GM23248 (cell line): ENCODE measurements at regions not wholly inside any gene's neighbourhood (a gene's known extent, or its start where the extent isn't known, plus 50 kb on each side); places are given as distances from the start of the nearest gene placed in this dataset.

Experiments
- DNase-seq: peaks from one replicate; pipeline ENCODE4 v3.0.0-alpha.2; 2015
- H2AFZ ChIP-seq: fragments of 200-600 bp; sonication (generic); 2 replicates; pipeline ENCODE4 v1.6.1; 2016; ENCODE audit warnings: antibody characterized with exemption
- H3F3A ChIP-seq: fragments of 200-600 bp; sonication (generic); 2 replicates; pipeline ENCODE4 v1.6.1; 2016; ENCODE audit warnings: mild to moderate bottlenecking, antibody characterized with exemption, mixed run types; ENCODE audit not compliant: insufficient read depth
- H3K27ac ChIP-seq: fragments of 200-600 bp; sonication (generic); 2 replicates; pipeline ENCODE4 v1.5.1; 2016; ENCODE audit warnings: mild to moderate bottlenecking
- H3K27me3 ChIP-seq: fragments of 200-600 bp; sonication (generic); replicated peaks from 2 replicates; pipeline ENCODE4 v1.6.1; 2016; ENCODE audit warnings: mild to moderate bottlenecking; ENCODE audit not compliant: insufficient read depth
- H3K36me3 ChIP-seq: fragments of 200-600 bp; sonication (generic); 2 replicates; pipeline ENCODE4 v1.6.1; 2016; ENCODE audit warnings: low read depth, mild to moderate bottlenecking
- H3K4me1 ChIP-seq: fragments of 200-600 bp; sonication (generic); 2 replicates; pipeline ENCODE4 v1.6.1; 2016; ENCODE audit warnings: mild to moderate bottlenecking; ENCODE audit not compliant: insufficient read depth
- H3K4me2 ChIP-seq: fragments of 200-600 bp; sonication (generic); one replicate; pipeline ENCODE4 v1.6.1; 2016; ENCODE audit warnings: mild to moderate bottlenecking; ENCODE audit not compliant: unreplicated experiment
- H3K4me3 ChIP-seq: fragments of 200-600 bp; sonication (generic); 2 replicates; pipeline ENCODE4 v1.5.1; 2016; ENCODE audit warnings: mild to moderate bottlenecking
- H3K79me2 ChIP-seq: fragments of 200-600 bp; sonication (generic); 2 replicates; pipeline ENCODE4 v1.6.1; 2016; ENCODE audit warnings: mild to moderate bottlenecking; ENCODE audit not compliant: insufficient read depth
- H3K9ac ChIP-seq: fragments of 200-600 bp; sonication (generic); 2 replicates; pipeline ENCODE4 v1.6.1; 2016; ENCODE audit warnings: mild to moderate bottlenecking
- H3K9me2 ChIP-seq: fragments of 200-600 bp; sonication (generic); 2 replicates; pipeline ENCODE4 v1.6.1; 2016; ENCODE audit warnings: mixed run types, mild to moderate bottlenecking, moderate library complexity; ENCODE audit not compliant: insufficient read depth
- H3K9me3 ChIP-seq: fragments of 200-600 bp; sonication (generic); one replicate; pipeline ENCODE4 v1.6.1; 2017; ENCODE audit warnings: low read depth
- H4K20me1 ChIP-seq: fragments of 200-600 bp; sonication (generic); 2 replicates; pipeline ENCODE4 v1.6.0; 2016; ENCODE audit not compliant: insufficient read depth
- EZH2 ChIP-seq: fragments of 200-600 bp; sonication (generic); IDR thresholded peaks from 2 replicates; pipeline ENCODE4 v1.6.1; 2018; ENCODE audit warnings: antibody characterized with exemption, mild to moderate bottlenecking; ENCODE audit not compliant: insufficient read depth, poor library complexity, severe bottlenecking
- EZH2phosphoT487 ChIP-seq: fragments of 200-600 bp; sonication (generic); IDR thresholded peaks from 2 replicates; pipeline ENCODE4 v1.6.1; 2018; ENCODE audit warnings: antibody characterized with exemption, moderate library complexity, mild to moderate bottlenecking, low read depth; ENCODE audit not compliant: insufficient read depth
- WGBS, 2 experiments: methylation state at CpG; one replicate each; pipeline ENCODE4 v1.1.6; 2015 to 2017; ENCODE audit warnings: low lambda C conversion rate in 2 of 2, low coverage in 1 of 2; ENCODE audit errors: missing lambda C conversion rate in 2 of 2; 5-methylcytosine and 5-hydroxymethylcytosine counted together
- in situ Hi-C: fragments of 300-500 bp; cut with MboI; formaldehyde crosslinking; loops from 2 replicates; pipeline ENCODE4 v1.15.0; 2020

GRCh38 chr20:61052195-61052750 lies 199.8 kb upstream of the CDH4 start:
- DNase-seq, result no peak
- no peak overlapping the region for H3K4me2 ChIP-seq
- no peaks in the 10 kb centered on the region for H3F3A ChIP-seq
- no peak overlapping the region for H3K27ac ChIP-seq
- no peaks in the 10 kb centered on the region for H3K36me3 ChIP-seq
- no peaks in the 10 kb centered on the region for H3K9me2 ChIP-seq
- no peaks in the 10 kb centered on the region for H4K20me1 ChIP-seq
- 38 to 40% methylated on average over 16 of the region's 16 CpGs for WGBS, 2 experiments
- TF ChIP-seq EZH2 (no peak), EZH2phosphoT487 (no peak)
- H3K9ac ChIP-seq, result no peak overlapping the region
- in situ Hi-C loops, result no loop called here
- no peak overlapping the region for H2AFZ ChIP-seq
- H3K27me3 ChIP-seq, result no peaks in the 10 kb centered on the region
- no peaks in the 10 kb centered on the region for H3K79me2 ChIP-seq
- H3K9me3 ChIP-seq, result no peaks in the 10 kb centered on the region
- no peak overlapping the region for H3K4me3 ChIP-seq
- H3K4me1 ChIP-seq, result no peaks in the 10 kb centered on the region

DNA sequence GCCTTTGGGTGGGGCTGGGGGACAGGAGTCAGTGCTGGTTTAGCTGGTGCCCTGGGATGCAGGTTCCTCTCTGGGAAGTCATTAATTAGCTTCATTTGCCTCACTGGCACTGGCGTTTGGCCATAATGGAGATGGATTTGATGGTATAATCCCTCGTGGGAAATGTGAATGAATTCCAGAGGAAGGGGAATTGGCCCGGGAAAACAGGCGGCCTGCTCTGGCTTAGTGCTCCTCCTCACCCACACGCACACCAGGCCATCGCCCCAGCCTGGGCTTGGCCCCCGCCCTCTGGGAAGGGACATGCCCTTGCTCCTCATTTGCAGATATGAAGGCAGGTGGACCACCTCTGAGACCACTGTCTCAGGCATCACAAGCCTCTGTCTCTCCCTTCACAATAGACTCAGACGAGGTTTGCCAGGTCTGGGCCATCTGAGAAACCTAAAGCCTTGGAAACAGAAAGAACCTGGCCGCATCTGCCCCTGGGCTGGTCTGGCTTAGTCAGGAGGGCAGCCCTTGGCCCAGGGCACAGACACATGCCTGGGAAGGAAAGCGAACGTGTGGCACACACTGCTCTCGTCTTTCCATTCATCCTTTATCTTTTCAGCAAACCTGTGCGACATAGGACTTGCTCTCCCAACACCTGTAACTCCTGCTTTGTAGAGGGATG lies 199.2 kb upstream of the CDH4 start:
- Histone ChIP-seq H3K27me3 (no peaks in the 10 kb centered on the region), H3K4me2 (no peak overlapping the region), H3K9me3 (no peaks in the 10 kb centered on the region), H3K36me3 (no peaks in the 10 kb centered on the region), H3K27ac (no peak overlapping the region), H3K9ac (no peak overlapping the region), H3K4me1 (no peaks in the 10 kb centered on the region), H4K20me1 (no peaks in the 10 kb centered on the region), H2AFZ (no peak overlapping the region), H3K4me3 (no peak overlapping the region), H3K9me2 (no peaks in the 10 kb centered on the region), H3F3A (no peaks in the 10 kb centered on the region), H3K79me2 (no peaks in the 10 kb centered on the region)
- TF ChIP-seq EZH2 (no peak), EZH2phosphoT487 (no peak)
- no peak for DNase-seq
- 34 to 39% methylated on average over 13 of the region's 13 CpGs for WGBS, 2 experiments
- in situ Hi-C loops, result no loop called here

GRCh38 chr20:61053487-61053886 lies 198.6 kb upstream of the CDH4 start:
- Histone ChIP-seq H3K9me3 (no peaks in the 10 kb centered on the region), H2AFZ (no peak overlapping the region), H3K36me3 (no peaks in the 10 kb centered on the region), H3F3A (no peaks in the 10 kb centered on the region), H3K79me2 (no peaks in the 10 kb centered on the region), H3K9me2 (no peaks in the 10 kb centered on the region), H3K4me2 (no peak overlapping the region), H3K4me3 (no peak overlapping the region), H3K9ac (no peak overlapping the region), H3K27me3 (no peaks in the 10 kb centered on the region), H3K27ac (no peak overlapping the region), H3K4me1 (no peaks in the 10 kb centered on the region), H4K20me1 (no peaks in the 10 kb centered on the region)
- 30 to 38% methylated on average over 4 of the region's 4 CpGs for WGBS, 2 experiments
- TF ChIP-seq EZH2 (no peak), EZH2phosphoT487 (no peak)
- no peak for DNase-seq
- in situ Hi-C loops, result no loop called here

DNA sequence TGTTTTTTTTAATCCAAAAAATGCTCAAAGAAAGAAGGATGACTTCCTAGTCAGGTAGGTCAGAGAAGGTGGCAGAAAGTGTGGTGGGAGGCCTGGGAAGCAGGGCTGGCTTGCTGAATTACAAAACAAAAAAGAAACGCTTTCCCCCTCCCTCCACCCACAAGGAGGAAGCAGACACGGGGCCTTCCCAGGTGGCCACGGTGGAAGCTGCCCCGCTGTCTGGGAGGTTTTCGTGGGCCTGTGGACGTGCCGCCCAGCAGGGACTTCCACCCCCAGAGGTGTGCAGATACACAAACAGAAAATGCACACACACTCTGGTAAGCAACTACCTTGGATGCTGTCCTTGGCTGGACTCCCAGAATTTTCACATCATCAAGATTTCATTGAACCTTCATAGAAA lies 198.2 kb upstream of the CDH4 start:
- no peak for TF ChIP-seq EZH2phosphoT487
- no peak for TF ChIP-seq EZH2
- Histone ChIP-seq H3K4me2 (no peak overlapping the region), H3K9me2 (no peaks in the 10 kb centered on the region), H3F3A (no peaks in the 10 kb centered on the region), H3K4me1 (no peaks in the 10 kb centered on the region), H3K4me3 (no peak overlapping the region), H3K9me3 (no peaks in the 10 kb centered on the region), H3K9ac (no peak overlapping the region), H3K79me2 (no peaks in the 10 kb centered on the region), H2AFZ (no peak overlapping the region), H3K27ac (no peak overlapping the region), H3K36me3 (no peaks in the 10 kb centered on the region), H3K27me3 (no peaks in the 10 kb centered on the region), H4K20me1 (no peaks in the 10 kb centered on the region)
- in situ Hi-C loops, result no loop called here
- DNase-seq, result no peak
- WGBS, 2 experiments, result 33 to 49% methylated on average over 7 of the region's 7 CpGs
